DMS153 treated with DMSO at 0.1 percent for 48 hours (cell line): ENCODE measurements at regions not wholly inside any gene's neighbourhood (a gene's known extent, or its start where the extent isn't known, plus 50 kb on each side); places are given as distances from the start of the nearest gene placed in this dataset.

Experiments
- DNase-seq: peaks from one replicate; lab custom pipeline; 2025; ENCODE audit not compliant: unreplicated experiment; lab: John Stamatoyannopoulos, UW

GRCh38 chr3:88535563-88535962, 385.8 kb downstream of the C3orf38 start:
- DNase-seq: no peak

- DNase-seq: no peak
Observed at GRCh38 chr3:88542916-88543315, 393.2 kb downstream of the C3orf38 start.

DNA sequence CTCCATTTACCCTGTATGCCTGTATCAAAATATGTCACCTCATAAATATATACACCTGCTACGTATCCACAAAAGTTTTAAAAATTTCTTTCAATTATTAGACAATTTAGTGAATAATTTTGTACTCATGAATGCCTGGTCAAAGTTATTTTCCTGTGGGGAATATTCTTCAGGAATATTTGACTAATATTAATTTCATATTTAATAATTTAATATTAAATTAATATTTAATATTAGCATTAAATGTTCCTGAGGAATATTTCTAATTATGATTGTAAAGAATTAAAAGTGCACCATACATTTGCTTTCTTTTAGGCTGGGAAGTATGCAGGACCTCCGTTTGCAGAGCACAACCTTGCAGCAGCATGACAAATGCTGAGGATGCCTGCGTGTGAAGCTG, 422.7 kb downstream of the C3orf38 start:
- DNase-seq: no peak

- no peak for DNase-seq
Observed at GRCh38 chr3:88573472-88573871, 423.7 kb downstream of the C3orf38 start.

DNA sequence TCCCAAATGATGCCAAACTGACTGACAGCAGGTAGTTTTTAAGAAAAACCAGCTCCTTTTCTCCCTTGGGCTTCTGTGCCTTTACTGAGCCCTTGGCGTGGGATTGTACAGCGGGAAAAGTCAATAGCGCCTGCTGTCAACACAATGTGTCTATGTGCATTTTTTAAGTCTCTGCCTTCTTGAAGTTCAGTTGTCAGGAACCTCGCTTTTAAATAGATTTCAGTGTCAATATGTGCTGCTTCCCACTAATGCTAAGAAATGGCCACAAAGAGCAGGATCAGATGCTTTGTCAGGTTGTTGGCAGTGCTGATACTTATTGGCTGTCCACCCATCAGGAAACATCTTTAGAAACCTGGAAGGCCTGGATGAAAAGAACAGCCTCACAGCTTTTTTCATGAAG, 424.4 kb downstream of the C3orf38 start:
- DNase-seq: no peak

- no peak for DNase-seq
Observed at GRCh38 chr3:88584451-88584850, 434.7 kb downstream of the C3orf38 start.

DNA sequence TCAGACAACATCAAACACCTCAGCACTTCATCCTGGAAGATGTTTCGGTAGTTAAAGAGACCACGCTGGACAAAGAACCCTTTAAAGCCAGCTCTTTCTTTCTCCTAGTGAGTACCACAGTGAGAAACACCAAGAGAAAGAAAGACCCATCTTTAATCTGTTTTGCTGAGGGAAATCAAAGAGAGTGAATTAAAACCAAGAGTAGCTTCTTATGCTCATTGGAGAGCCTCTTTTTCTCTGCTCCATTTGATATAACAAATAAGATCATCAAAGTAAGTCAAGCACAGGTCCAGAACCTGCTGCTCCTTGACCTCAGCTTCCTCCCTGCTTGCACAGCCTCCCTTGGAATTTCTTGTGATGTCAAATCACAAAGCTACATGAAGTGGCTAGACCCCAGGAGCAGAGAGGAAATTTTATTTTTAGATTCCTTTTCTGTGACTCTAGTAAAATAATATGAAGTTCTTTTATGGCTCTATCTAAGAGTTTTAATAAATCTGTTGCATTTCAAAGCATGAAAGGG, 436.4 kb downstream of the C3orf38 start:
- no peak for DNase-seq

- no peak for DNase-seq
Observed at GRCh38 chr3:88589138-88589537, 439.4 kb downstream of the C3orf38 start.

DNA sequence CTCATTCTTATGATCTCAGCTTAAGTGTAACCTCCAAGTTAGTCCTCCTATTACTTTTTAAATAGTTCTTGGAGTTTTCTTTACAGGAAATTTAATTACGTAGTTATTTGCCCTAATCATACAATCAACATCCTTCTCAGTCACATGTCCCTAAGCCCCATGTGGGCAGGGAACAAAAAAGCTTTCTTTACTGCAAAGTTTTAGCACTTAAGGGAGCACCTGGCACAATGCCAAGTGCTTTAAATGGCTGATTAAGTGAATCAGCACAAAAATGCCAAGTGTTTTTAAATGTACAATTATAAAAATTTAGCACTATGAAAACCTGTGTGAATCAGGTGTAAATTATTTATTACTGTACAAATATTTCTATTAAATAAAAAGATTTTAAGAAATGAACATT, 445.3 kb downstream of the C3orf38 start:
- DNase-seq: no peak

DNA sequence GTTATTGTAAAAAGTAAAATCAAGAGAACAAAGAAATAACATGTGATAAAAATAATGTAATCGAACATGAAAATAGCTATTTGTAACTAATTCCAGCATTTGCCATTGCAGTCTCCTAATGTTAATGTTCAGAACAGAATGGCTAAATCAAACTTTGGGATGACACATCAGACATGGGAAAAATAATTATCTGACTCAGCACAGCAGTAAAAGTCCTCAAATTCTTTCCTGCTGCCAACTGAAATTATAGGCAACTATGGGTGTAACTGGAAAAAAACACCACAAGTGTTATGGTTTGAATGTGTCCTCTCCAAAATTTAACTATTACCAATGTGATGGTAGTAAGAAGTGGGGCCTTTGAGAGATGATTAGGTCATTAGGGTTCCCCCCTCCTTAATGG, 446.7 kb downstream of the C3orf38 start:
- DNase-seq: no peak

DNA sequence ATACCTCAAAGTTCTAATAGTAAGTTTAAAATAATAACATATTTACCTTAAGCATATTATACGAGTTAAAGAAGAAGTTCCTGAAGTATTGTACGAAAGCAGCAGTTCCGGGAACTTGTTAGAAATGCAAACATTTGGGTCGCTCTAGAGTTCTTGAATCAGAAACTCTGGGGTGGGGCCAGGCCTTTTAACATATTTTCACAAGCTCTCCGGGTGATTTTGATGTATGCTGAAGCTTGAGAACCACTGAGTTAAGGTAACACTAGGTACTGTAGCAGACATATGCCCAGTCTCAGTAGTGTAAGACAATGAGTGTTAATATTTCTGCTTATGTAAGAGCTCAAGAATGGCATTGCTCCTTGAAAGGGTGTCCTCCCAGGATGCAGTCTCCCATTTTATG, 461.1 kb downstream of the C3orf38 start:
- DNase-seq: no peak

DNA sequence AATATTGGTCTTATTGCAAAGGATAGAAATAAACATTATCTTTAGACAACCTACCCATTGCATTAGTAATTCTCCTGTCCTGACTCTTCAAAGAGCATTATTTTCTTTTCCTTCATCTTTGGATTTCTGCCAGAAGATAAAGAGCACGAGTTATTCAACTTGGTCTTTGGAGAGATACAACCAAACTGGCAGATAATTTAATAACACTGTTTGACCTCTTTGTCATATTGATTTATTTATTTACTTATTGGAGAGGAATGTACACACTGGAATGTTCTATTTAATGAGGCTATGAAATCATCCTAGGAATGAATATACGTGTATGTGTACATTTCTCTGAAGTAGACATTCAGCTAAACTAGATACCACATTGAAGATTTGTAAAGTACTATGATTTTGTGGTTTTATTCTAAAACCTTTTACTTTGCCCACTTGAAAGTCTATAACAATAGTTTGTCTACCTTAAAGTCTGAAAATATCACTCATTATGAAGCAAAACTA, 462.1 kb downstream of the C3orf38 start:
- DNase-seq: no peak

DNA sequence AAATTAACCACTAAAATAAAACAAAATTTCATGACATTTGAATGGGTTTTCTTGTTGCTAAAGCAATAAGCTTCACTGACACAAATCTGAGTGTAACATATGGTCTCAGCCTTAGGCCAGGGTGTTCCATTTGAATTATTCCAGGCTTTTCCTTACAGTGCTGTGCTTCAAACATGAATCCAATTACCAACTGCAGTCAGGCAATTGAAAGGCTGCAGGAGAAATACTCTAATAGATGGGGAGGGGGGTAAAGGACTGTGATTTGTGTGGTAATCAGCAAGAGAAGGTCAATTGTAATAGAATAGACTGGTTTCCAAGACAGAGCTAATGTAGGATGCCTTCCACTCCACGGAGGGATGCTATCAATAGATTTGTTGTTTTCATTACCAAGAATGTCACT, 466.7 kb downstream of the C3orf38 start:
- DNase-seq: no peak

DNA sequence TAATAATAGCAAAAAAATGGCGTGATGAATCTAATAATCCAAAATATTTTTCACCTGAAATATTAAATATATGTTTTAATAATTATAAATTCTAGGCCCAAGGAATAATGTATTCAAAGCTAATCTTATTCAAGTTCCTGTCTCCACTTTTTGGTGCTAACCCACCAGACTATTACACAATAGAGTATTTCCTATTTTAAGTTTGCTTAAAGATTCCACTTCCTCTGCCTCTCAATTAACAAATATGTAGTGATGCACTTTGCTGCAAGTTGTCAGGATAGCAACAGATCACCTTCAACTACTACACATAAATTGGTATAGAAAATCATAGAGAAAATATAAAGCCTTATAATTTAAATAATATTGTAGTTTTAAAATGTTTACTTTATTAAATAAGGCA, 467.5 kb downstream of the C3orf38 start:
- DNase-seq: no peak

DNA sequence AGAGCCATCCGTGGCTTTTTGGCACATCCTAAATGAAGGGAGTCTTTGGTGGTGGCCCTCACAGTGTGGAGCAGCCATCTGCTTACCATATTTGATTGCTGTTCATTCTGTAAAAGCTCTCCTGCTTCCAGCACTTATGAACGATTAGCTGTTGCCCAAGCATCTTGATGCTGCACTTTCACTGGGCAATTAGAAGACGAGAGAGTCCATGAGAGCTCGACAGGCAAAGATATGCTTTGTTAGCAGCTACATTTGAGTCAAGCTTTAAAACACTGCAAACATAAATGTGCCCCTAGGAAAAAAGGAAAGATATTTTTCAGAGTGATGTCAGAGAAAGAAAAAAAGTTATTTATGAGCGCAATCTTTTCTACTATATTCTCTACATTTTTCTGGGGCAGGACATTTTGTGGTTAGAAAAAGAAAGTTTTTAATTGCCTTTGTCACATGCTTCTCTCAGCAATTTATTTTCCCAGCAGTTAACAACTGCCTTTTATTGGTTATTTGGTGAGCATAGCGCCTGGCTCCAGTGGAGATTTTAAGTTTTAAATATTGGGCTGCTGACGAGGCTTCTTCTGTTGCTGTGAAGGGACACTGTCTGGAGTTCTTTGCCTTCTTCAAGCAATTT, 468.4 kb downstream of the C3orf38 start:
- DNase-seq: no peak

DNA sequence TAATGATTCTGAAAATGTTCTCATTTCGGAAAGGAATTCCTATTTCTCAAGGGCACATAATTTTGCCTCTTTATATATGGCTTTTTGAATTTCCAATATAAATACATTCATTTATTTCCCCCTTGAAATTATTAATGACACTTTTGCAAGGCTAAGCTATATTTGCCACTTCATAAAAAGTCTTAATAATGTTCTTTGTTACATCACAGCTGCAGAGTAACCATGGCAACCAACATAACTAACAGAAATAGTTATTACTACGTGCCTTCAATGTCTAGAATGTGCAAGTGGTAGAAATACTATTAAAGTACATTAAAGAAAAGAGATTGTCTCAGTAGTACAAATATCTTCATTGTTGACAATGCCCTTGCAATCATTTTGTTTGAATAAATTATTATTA, 471.8 kb downstream of the C3orf38 start:
- DNase-seq: no peak

DNA sequence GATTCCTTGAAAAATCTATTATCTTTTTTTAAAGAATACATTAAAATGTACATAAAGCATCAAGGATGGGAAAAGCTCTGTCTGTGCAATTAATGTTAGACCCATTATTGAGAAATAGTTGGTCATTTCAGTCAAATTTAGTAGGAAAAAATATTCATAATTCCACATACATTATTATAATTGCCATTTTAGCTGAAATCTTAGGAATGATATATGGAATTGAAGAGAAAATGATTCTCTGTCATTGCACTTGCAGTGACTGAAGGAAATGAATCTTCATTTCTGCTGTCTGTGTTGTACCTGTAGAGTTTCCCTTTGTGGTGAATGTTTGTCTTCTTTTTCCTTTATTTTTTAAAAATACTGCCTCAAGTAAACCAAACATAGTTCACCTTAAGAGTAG, 473.9 kb downstream of the C3orf38 start:
- DNase-seq: no peak

- DNase-seq: no peak
Observed at GRCh38 chr3:88626456-88627120, 476.8 kb downstream of the C3orf38 start.

- no peak for DNase-seq
Observed at GRCh38 chr3:88628901-88629300, 478.5 kb upstream of the EPHA3 start.

DNA sequence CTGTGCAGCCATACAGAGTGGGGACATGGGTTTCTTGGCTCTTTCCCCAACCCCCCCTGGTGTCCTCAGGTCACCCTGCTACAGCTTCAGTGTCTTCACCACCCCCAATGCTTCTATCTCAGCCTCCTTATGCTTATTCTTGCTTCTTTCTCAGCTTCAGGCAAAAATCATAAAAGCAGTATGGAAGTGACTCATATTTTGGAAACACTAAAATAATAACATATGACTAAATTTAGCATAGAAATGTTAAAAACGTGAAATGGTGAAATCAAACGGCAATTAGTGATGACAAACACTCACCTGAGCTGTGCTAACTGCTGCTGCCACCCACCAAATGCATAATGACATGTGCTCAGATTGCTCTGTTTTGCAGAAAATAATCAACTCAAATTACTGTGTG, 475.2 kb upstream of the EPHA3 start:
- no peak for DNase-seq

DNA sequence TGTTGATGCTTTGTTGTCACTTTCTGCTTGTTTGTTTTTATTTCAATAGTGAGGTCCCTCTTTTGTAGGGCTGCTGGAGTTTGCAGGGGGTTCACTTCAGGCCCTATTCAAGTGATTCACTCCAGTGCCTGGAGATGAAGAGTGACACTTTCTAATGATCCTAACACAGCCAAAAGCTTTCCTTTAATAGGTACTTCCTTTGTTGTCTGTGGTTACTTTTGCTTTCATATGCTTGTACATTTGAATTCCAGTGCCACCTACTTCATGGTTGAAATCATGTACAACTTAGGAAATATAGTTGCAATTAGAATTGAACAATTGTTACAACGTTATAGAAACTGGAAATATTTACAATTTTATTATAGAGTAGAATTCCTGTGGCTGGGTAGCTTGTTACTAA, 466.8 kb upstream of the EPHA3 start:
- DNase-seq: no peak

DNA sequence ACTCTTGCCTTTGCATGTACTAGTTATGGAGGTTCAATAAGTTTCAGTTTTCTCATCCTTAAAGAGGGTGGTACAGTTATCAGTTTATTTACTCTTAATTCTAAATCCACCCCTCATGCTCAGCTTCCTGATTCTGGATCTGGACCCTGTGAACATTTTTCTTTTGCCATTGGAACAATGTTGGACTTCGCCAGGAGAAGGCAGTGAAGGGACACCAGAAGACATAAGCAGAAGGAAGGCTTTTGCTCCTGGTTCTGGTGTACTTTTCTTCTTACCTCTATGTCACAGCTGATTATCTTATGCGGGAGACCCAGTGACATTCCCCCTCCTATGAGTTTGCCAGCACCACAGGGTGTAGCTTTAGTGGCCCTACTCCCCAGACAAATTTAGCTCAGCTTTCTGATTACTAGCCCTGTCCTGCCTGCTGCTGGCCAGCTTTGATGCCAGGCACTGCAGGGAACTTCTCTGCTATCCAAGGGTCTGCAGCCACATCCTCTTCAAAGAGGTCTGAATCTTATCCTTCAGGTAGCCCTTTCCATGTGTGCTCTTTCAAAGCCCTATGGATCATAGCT, 466.3 kb upstream of the EPHA3 start:
- DNase-seq: no peak
